ENCODE measurements at regions not wholly inside any gene's neighbourhood (a gene's known extent, or its start where the extent isn't known, plus 50 kb on each side); places are given as distances from the start of the nearest gene placed in this dataset.

DNA sequence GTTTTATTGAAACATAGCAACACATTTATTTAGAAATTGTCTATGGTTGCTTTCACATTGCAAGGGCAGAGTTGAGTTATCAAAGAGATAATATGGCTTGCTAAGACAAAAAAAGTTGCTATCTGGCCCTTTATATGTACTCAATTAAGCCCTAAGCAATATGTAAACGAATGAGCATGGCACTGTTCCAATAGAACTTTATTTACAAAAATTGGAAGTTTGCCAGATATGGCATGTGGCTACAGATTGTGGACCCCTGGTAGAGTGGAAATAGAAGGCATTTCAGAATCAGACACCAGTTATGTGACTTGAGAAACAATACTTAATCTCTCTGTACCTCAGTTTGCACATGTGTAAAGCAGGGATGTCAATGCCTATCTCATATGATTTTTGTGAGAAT, 515.6 kb upstream of the SGO1 start:
- DNase-seq (ENCODE audit: low spot score): no peak
- TF ChIP-seq, protein P1, sequence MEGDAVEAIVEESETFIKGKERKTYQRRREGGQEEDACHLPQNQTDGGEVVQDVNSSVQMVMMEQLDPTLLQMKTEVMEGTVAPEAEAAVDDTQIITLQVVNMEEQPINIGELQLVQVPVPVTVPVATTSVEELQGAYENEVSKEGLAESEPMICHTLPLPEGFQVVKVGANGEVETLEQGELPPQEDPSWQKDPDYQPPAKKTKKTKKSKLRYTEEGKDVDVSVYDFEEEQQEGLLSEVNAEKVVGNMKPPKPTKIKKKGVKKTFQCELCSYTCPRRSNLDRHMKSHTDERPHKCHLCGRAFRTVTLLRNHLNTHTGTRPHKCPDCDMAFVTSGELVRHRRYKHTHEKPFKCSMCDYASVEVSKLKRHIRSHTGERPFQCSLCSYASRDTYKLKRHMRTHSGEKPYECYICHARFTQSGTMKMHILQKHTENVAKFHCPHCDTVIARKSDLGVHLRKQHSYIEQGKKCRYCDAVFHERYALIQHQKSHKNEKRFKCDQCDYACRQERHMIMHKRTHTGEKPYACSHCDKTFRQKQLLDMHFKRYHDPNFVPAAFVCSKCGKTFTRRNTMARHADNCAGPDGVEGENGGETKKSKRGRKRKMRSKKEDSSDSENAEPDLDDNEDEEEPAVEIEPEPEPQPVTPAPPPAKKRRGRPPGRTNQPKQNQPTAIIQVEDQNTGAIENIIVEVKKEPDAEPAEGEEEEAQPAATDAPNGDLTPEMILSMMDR (IDR thresholded peaks at IDR 0.05; ENCODE audit: extremely low read depth, missing control alignments): no peak

DNA sequence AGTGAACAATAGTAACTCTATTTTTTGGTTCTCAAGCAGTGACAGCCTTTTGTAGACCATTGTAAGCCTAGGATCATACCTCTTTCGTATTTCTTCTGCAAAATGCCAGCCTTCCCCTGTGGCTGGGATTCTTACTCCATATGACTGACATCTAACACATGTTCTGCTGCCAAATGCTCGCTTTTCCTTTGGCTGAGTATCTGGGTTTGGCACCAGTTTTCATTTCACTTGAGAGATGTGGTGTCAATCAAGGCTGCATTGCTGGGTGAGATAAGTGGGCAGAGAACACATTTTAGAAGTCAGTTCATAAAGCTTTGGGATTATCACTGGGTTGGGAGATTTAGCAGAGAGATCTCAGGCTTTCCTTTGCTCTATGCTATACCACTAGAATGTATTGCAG, 514.7 kb upstream of the SGO1 start:
- DNase-seq (ENCODE audit: low spot score): no peak
- TF ChIP-seq, protein P1 (IDR thresholded peaks at IDR 0.05; ENCODE audit: extremely low read depth, missing control alignments): no peak

DNA sequence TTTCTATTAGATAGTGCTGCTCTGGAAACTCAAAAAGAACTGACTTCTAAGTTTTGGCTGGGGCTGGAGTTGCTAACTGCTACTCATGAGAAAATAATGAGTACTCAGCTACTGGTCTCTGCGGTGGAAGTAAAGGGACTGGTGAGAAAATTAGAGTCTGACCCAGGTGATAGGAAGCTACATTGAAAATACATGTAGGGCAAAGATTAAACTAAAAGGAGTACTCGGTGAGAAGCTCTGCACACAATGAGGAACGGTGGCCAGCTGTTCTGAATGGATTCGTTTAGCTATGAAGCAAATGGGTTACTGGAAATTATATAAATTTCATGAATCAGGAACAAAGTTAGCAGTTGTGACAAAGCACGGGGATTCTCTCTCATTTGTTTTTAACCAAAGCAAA, 512.9 kb upstream of the SGO1 start:
- TF ChIP-seq, protein P1 (IDR thresholded peaks at IDR 0.05; ENCODE audit: extremely low read depth, missing control alignments): no peak
- DNase-seq (ENCODE audit: low spot score): no peak

DNA sequence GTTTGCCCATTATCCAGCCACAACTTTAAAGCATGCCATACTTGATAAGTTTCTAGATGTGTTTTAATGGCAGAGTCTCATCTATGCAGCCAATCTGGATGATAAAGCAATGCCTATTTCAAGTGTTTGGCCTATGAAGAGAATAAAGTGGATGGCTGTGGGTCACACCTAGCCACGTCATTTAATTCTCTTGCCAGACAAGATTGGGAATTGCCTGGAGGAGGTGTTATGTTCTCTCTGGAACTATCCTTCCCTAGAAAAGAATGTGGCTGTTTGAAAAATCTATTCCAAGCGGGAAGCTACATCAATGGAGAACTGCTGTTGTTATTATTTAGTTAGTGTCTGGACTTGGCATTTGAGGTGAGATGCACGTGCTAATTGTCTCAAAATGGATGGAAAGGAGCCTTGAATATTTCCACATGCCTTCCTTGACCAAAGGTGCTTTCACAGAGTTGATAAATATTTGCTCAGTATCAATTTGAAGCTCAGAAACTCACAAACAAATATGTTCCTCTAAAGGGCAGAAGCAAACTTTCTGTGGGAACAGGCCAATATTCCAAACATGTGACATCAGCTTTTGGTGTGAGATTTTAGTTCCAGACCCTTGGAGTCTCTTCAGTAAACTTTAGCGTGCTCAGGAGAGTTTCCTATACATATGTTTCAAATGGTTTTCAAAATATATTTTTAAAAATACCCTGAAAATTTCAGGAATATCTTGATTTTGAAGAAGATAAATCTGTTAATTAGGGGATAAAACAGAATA, 510.6 kb upstream of the SGO1 start:
- no peak for DNase-seq (ENCODE audit: low spot score)
- TF ChIP-seq, protein P1 (IDR thresholded peaks at IDR 0.05; ENCODE audit: extremely low read depth, missing control alignments): no peak

DNA sequence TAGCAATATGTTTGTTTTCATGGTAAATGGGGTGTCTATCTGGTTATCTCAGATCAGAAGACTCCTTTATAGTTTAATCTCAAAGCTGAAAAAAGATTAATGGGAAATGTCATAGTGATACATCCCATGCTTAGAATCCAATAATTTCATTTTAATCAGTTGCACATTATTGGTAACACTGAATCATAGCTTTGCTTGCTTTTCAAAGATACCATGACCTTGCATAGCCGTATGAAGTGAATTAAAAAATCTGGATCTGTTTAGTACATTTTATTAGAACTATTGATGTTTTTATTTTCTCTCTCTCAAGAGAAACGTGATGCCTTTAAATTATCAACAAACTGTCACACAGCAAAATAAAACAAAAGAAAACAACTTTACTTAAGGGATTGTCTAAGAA, 506.7 kb upstream of the SGO1 start:
- TF ChIP-seq, protein P1 (IDR thresholded peaks at IDR 0.05; ENCODE audit: extremely low read depth, missing control alignments): no peak
- no peak for DNase-seq (ENCODE audit: low spot score)

GRCh38 chr3:20683910-20684309, 497.9 kb upstream of the SGO1 start:
- no peak for DNase-seq (ENCODE audit: low spot score)
- TF ChIP-seq, protein P1 (IDR thresholded peaks at IDR 0.05; ENCODE audit: extremely low read depth, missing control alignments): no peak

- TF ChIP-seq, protein P1 (IDR thresholded peaks at IDR 0.05; ENCODE audit: extremely low read depth, missing control alignments): no peak
- DNase-seq (ENCODE audit: low spot score): no peak
These were observed 496.6 kb upstream of the SGO1 start for GRCh38 chr3:20682573-20682972.

Measured in GM20000 (cell line).